ENCODE measurements at regions not wholly inside any gene's neighbourhood (a gene's known extent, or its start where the extent isn't known, plus 50 kb on each side); places are given as distances from the start of the nearest gene placed in this dataset.

DNA sequence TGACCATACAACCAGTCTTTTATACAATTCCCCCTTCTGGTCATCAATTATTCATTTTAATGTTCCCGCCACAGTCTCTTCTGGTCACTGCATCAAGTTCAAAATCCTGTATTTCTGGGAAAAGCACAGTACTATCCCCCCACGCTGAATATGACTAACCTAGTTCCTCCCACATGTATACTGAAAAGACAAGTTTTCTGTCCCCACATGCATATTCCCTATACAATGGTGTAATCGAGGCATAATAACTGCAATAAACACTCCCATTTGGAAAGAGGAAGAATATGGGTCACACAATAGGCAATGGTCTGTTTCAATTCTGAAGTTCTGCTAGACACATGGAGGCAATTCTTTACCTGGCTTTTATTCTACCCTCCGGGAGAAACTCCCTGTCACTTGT is 344.9 kb downstream of the EFNA5 start:
- no peak overlapping the region for H3K27ac ChIP-seq
- H3K9me3 ChIP-seq = no peaks in the 10 kb centered on the region
- H3K4me1 ChIP-seq (ENCODE audit: control insufficient read depth in 1 of 2, insufficient read depth in 1 of 2, low read depth in 1 of 2, low read length in 1 of 2) = no peaks in the 10 kb centered on the region
- no peaks in the 10 kb centered on the region for H3K27me3 ChIP-seq
- no peaks in the 10 kb centered on the region for H3K36me3 ChIP-seq
- H3K4me3 ChIP-seq (ENCODE audit: low read depth in 1 of 2, low read length in 1 of 2) = no peak overlapping the region
- TF ChIP-seq, protein P1, sequence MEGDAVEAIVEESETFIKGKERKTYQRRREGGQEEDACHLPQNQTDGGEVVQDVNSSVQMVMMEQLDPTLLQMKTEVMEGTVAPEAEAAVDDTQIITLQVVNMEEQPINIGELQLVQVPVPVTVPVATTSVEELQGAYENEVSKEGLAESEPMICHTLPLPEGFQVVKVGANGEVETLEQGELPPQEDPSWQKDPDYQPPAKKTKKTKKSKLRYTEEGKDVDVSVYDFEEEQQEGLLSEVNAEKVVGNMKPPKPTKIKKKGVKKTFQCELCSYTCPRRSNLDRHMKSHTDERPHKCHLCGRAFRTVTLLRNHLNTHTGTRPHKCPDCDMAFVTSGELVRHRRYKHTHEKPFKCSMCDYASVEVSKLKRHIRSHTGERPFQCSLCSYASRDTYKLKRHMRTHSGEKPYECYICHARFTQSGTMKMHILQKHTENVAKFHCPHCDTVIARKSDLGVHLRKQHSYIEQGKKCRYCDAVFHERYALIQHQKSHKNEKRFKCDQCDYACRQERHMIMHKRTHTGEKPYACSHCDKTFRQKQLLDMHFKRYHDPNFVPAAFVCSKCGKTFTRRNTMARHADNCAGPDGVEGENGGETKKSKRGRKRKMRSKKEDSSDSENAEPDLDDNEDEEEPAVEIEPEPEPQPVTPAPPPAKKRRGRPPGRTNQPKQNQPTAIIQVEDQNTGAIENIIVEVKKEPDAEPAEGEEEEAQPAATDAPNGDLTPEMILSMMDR (IDR thresholded peaks at IDR 0.05) = no peak

DNA sequence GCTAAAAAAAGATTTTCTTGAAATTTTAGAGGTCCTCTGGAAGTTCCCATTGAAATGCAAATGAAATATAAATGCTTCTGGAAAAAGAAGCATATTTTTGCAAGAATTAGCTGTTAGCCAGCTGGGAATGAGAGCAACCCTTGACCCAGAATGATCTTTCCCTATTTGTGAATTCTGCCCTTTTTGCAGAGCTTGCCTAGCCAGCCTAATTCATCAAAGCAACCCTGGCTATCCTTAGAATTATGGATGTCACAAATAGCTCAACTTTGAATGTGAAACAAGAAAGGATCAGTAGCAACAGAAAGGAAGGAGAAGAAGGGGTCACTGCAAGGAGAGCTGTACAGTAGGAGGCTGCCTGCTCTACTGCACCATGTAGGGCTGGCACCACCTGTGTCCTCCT is 345.9 kb downstream of the EFNA5 start:
- no peak overlapping the region for H3K4me3 ChIP-seq (ENCODE audit: low read depth in 1 of 2, low read length in 1 of 2)
- no peaks in the 10 kb centered on the region for H3K4me1 ChIP-seq (ENCODE audit: control insufficient read depth in 1 of 2, insufficient read depth in 1 of 2, low read depth in 1 of 2, low read length in 1 of 2)
- TF ChIP-seq, protein P1 (IDR thresholded peaks at IDR 0.05) = no peak
- no peak overlapping the region for H3K27ac ChIP-seq
- H3K9me3 ChIP-seq = no peaks in the 10 kb centered on the region
- no peaks in the 10 kb centered on the region for H3K36me3 ChIP-seq
- H3K27me3 ChIP-seq = no peaks in the 10 kb centered on the region

DNA sequence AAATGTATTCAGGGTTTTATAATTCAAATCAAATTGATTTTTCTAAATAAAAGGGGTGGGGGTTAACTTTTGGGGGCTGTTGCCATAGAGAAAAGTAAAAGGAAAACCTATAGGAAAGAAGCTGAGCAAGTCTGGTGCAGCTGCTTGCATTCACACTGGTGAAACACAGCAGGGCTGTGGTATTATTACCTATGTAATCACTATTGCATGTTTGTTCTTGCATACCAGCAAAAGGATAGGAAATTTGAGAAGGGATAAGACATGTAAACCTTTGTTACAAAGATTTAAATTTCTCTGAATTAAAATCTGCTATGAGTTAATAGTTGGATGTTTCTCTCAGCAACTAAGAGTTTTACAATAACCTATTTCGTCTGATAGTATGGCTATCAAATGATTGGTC is 346.7 kb downstream of the EFNA5 start:
- Histone ChIP-seq H3K27me3 (no peaks in the 10 kb centered on the region), H3K4me1 (ENCODE audit: control insufficient read depth in 1 of 2, insufficient read depth in 1 of 2, low read depth in 1 of 2, low read length in 1 of 2) (no peaks in the 10 kb centered on the region), H3K9me3 (no peaks in the 10 kb centered on the region), H3K36me3 (no peaks in the 10 kb centered on the region), H3K4me3 (ENCODE audit: low read depth in 1 of 2, low read length in 1 of 2) (no peak overlapping the region), H3K27ac (no peak overlapping the region)
- TF ChIP-seq, protein P1 (IDR thresholded peaks at IDR 0.05) = no peak

DNA sequence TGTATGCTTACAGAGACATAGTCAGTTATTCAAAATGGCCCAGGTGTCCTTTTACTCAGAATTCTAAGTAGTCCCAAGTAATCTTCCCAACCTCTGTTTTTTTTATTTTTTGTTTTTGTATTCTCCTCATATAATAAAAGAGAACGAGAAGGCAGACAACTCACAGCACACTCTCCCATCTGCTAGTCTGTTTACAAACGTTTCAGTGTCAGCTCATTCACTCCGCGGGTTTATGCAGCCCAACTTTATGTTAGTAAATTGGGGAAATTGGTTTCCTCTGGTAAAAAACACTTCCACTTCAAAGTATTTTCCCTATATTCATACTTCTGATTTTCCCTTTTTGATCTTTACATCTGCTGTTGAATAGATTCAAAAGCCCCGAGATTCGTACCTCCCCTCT is 347.2 kb downstream of the EFNA5 start:
- no peaks in the 10 kb centered on the region for H3K36me3 ChIP-seq
- H3K27me3 ChIP-seq = no peaks in the 10 kb centered on the region
- no peak overlapping the region for H3K4me3 ChIP-seq (ENCODE audit: low read depth in 1 of 2, low read length in 1 of 2)
- no peaks in the 10 kb centered on the region for H3K4me1 ChIP-seq (ENCODE audit: control insufficient read depth in 1 of 2, insufficient read depth in 1 of 2, low read depth in 1 of 2, low read length in 1 of 2)
- H3K9me3 ChIP-seq = no peaks in the 10 kb centered on the region
- no peak overlapping the region for H3K27ac ChIP-seq
- TF ChIP-seq, protein P1 (IDR thresholded peaks at IDR 0.05) = no peak

DNA sequence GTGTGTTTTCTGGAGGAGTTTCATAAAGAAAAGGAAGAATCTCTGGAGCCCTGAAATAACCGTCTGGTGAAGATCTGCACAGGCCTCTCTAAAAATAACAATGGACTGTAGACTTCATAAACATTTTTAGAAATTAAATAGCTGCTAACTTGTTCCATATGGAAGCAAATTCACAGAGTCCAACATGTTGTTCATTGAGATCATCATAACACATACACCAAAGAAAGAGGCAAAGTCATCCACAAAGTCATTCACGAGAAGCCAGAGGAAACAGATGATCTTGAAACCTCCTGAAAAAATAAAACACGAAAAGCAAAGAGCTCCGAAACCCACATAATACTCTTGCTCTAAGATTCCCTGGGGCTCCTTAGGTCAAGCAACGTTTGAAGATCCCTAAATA is 347.8 kb downstream of the EFNA5 start:
- Histone ChIP-seq H3K27me3 (no peaks in the 10 kb centered on the region), H3K4me3 (ENCODE audit: low read depth in 1 of 2, low read length in 1 of 2) (no peak overlapping the region), H3K27ac (no peak overlapping the region), H3K9me3 (no peaks in the 10 kb centered on the region), H3K4me1 (ENCODE audit: control insufficient read depth in 1 of 2, insufficient read depth in 1 of 2, low read depth in 1 of 2, low read length in 1 of 2) (no peaks in the 10 kb centered on the region), H3K36me3 (no peaks in the 10 kb centered on the region)
- TF ChIP-seq, protein P1 (IDR thresholded peaks at IDR 0.05) = no peak

DNA sequence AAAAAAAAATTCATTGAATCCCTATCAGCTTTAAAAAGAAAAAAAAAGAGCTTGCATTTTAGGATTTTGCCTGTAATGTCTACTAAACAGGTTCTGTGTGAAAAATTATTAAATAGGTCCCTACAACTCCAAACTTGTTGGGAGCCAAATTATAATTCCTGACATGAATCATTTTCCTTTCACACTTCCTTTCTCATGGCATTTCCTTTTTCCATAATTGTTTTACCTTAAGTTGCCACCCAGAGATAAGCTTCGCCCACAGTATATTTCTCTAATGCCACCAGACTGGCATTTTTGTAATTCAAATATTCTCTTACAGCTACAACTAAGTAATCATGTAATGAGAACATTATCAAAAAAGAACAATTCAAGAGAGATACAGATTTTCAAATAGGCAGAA is 348.8 kb downstream of the EFNA5 start:
- TF ChIP-seq, protein P1 (IDR thresholded peaks at IDR 0.05) = no peak
- no peaks in the 10 kb centered on the region for H3K36me3 ChIP-seq
- no peak overlapping the region for H3K27ac ChIP-seq
- no peak overlapping the region for H3K4me3 ChIP-seq (ENCODE audit: low read depth in 1 of 2, low read length in 1 of 2)
- H3K9me3 ChIP-seq = no peaks in the 10 kb centered on the region
- no peaks in the 10 kb centered on the region for H3K4me1 ChIP-seq (ENCODE audit: control insufficient read depth in 1 of 2, insufficient read depth in 1 of 2, low read depth in 1 of 2, low read length in 1 of 2)
- H3K27me3 ChIP-seq = no peaks in the 10 kb centered on the region

Measured in neutrophil (primary cell).